ENCODE measurements at regions not wholly inside any gene's neighbourhood (a gene's known extent, or its start where the extent isn't known, plus 50 kb on each side); places are given as distances from the start of the nearest gene placed in this dataset.
"Not testable (repeated sequence)": the region's sequence is repeated elsewhere in the genome, so short reads cannot be mapped to it uniquely, and the experiment has no call there.

DNA sequence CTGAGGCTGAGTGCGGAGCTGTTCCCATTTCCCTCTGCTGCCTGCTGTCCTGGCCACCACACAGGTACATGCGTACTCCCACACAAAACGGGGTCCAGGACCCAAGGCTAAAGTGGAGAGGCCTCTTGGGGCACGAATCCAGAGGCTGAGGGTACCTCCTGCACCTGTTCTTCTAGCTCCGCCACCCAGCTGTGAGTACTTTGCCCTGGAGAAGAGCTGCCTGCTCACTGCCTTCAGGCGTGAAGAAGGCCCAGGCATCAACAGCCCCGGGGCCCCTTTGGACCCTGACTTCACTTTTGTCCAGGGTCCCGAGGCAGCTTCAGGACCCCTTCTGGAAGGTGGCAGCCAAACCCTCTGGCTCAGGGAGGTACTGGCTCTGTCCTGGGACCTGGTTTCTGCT lies 88.6 kb downstream of the HIF1AN start:
- no peaks in the 10 kb centered on the region for H3K9me3 Mint-ChIP-seq
- intact Hi-C loops (cut with micrococcal nuclease) = no loop called here
- no peaks in the 10 kb centered on the region for H3K36me3 Mint-ChIP-seq (ENCODE audit: low read depth)
- H3K27me3 Mint-ChIP-seq (ENCODE audit: low read depth) = peaks cover 45% of the 10 kb centered on the region
- no peak overlapping the region for H3K4me3 Mint-ChIP-seq (ENCODE audit: low read depth)
- no peak overlapping the region for H3K27ac Mint-ChIP-seq
- no peak for DNase-seq (ENCODE audit: low spot score)
- H3K4me1 Mint-ChIP-seq (ENCODE audit: low read depth) = no peaks in the 10 kb centered on the region

DNA sequence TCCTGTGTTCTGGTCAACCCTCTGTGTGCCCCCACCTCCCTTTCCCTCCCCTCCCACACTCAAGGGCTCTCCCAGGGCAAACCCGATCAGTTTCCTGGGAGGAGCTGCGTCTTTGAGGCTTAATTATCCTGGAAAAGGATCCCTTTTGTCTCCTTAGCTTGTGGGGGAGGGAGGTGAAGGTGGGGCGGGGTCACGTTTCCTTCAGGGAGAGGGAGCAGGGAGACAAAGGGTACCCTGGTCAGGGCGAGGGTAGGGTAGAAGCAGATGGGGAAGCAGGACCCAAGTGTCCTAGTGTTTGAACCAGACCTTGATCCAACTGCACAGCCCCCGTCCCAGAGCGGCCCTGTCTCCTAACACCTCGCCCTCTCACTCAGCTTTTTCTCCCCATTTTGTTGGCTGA lies 90.1 kb downstream of the HIF1AN start:
- no peaks in the 10 kb centered on the region for H3K9me3 Mint-ChIP-seq
- no peaks in the 10 kb centered on the region for H3K4me1 Mint-ChIP-seq (ENCODE audit: low read depth)
- intact Hi-C loops (cut with micrococcal nuclease) = no loop called here

DNA sequence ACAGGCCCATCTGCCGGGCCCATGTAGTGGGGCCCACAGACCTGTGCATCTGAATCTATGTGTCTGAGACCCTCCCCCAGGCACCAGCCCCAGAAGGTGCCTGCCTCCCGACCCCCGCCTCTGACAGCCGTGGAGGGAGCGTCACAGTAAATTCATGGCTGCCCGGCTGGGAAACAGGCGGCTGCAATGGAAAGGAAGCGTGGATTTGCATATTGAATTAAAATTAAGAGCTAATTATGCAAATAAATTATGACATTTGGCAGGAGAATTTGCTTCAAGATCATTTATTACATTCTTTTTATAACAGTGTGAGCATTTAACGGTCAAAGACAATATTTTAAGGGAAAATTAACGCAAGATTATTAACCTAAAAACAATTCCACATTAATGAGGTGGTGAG lies 92.3 kb downstream of the HIF1AN start:
- Mint-ChIP-seq H3K27me3 (ENCODE audit: low read depth) (peaks cover 21% of the 10 kb centered on the region), H3K36me3 (ENCODE audit: low read depth) (no peaks in the 10 kb centered on the region), H3K27ac (no peak overlapping the region), H3K4me1 (ENCODE audit: low read depth) (no peaks in the 10 kb centered on the region), H3K9me3 (no peaks in the 10 kb centered on the region), H3K4me3 (ENCODE audit: low read depth) (no peak overlapping the region)
- intact Hi-C loops (cut with micrococcal nuclease) = no loop called here
- DNase-seq (ENCODE audit: low spot score) = no peak

More for the DNA sequence above, 90.1 kb downstream of the HIF1AN start:
- no peak for DNase-seq (ENCODE audit: low spot score)
- Mint-ChIP-seq H3K4me3 (ENCODE audit: low read depth) (no peak overlapping the region), H3K27me3 (ENCODE audit: low read depth) (peaks cover 31% of the 10 kb centered on the region), H3K27ac (no peak overlapping the region), H3K36me3 (ENCODE audit: low read depth) (no peaks in the 10 kb centered on the region)

DNA sequence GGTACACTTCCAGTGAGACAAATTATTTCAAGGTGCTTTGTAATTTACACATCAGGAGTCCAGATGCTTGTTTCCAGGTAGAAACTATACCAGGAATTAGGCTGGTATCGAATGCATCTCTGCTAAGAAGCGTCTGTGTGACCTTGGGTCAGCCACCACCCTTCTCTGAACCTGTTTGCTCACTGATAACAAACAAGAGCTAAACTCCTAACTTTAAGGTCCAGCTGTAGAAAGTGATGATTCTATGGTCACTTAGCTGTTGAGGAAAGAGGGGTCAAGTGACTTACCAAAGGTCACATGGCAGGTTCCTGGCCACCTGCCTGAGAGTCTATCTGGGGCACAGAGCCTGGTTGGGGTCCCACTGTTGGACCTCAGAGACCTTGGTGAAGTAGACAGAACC lies 95.4 kb downstream of the HIF1AN start:
- peaks cover 17% of the 10 kb centered on the region for H3K27me3 Mint-ChIP-seq (ENCODE audit: low read depth)
- intact Hi-C loops (cut with micrococcal nuclease) = no loop called here
- H3K4me1 Mint-ChIP-seq (ENCODE audit: low read depth) = no peaks in the 10 kb centered on the region
- H3K4me3 Mint-ChIP-seq (ENCODE audit: low read depth) = no peak overlapping the region
- DNase-seq (ENCODE audit: low spot score) = no peak
- H3K9me3 Mint-ChIP-seq = no peaks in the 10 kb centered on the region
- H3K36me3 Mint-ChIP-seq (ENCODE audit: low read depth) = no peaks in the 10 kb centered on the region
- no peak overlapping the region for H3K27ac Mint-ChIP-seq

DNA sequence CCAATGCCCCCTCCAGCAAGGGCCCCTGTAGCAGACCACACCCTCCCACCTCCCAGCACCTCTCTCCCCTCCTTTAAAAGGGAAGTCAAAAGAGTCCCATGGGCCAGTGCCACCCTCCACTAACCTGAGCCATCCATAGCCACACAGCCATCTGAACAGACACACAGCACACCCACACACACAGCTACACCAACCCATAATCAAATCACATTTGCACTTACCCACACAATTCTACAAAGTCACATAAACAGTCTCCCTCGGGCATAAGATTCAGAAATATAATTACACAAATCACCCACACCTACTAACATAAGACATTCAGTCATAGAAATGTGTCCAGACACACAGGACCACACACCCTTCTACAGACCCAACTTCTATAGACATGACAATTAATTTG lies 96.3 kb downstream of the HIF1AN start:
- no peak overlapping the region for H3K4me3 Mint-ChIP-seq (ENCODE audit: low read depth)
- no peak overlapping the region for H3K27ac Mint-ChIP-seq
- no peaks in the 10 kb centered on the region for H3K36me3 Mint-ChIP-seq (ENCODE audit: low read depth)
- intact Hi-C loops (cut with micrococcal nuclease) = no loop called here
- DNase-seq (ENCODE audit: low spot score) = no peak
- no peaks in the 10 kb centered on the region for H3K9me3 Mint-ChIP-seq
- no peaks in the 10 kb centered on the region for H3K4me1 Mint-ChIP-seq (ENCODE audit: low read depth)
- peaks cover 12% of the 10 kb centered on the region for H3K27me3 Mint-ChIP-seq (ENCODE audit: low read depth)

DNA sequence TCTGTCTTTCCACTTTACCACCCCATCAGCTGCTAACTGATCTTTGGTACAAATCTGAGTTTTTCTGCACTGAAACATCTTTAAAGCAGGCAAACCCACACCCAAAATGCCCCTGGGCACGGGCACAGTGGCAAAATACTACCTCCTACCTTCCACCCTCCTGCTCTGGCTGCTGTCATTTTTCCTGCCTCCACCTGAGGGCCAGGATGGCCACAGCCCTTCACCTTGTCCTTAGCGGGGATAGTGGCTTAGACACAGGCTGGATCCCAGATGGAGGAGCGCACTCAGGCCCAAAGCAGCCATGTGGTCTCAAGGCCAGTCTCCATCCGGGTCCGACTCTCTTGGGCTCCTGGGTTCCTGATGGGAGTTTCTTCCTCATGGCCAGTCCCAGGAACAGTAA lies 98.3 kb downstream of the HIF1AN start:
- DNase-seq (ENCODE audit: low spot score) = no peak
- Mint-ChIP-seq H3K9me3 (no peaks in the 10 kb centered on the region), H3K36me3 (ENCODE audit: low read depth) (no peaks in the 10 kb centered on the region), H3K27me3 (ENCODE audit: low read depth) (peaks cover 22% of the 10 kb centered on the region), H3K27ac (no peak overlapping the region), H3K4me1 (ENCODE audit: low read depth) (no peaks in the 10 kb centered on the region), H3K4me3 (ENCODE audit: low read depth) (no peak overlapping the region)
- intact Hi-C loops (cut with micrococcal nuclease) = no loop called here

DNA sequence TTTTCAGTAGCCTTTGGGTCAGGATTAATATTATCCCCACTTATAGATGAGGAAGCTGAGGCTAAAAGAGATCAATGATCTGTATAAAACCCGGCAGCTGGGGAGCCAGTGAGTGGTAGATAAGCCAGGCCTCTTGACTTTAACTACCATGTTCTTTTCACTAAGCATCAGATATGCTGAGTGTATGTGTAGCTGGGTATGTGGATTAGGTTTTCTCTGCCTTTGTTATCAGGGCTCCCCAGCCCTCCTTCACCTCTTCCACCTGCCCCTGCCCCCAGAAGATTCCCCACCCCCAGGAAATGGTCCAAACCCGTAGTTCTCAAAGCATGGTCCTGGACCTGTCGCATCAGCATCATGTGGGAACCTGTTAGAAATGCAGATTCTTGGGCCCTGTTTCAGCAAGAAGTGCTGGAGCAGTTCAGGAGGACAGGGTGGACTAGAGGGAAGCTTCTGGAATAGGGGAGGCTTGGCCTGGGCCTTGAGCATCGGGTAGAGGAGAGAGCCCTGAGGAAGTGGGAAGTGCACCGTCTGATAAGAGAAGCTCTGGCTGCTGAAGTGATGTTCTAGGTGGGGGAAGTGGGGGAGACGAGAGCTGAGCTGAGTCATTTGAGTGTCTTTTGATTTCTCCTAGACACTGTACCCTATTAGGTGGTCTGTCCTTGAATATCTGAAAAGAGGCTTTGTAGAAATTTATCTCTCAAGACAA lies 101.3 kb downstream of the HIF1AN start:
- peaks cover 37% of the 10 kb centered on the region for H3K27me3 Mint-ChIP-seq (ENCODE audit: low read depth)
- no peak for DNase-seq (ENCODE audit: low spot score)
- no peak overlapping the region for H3K4me3 Mint-ChIP-seq (ENCODE audit: low read depth)
- no peaks in the 10 kb centered on the region for H3K9me3 Mint-ChIP-seq
- intact Hi-C loops (cut with micrococcal nuclease) = no loop called here
- H3K4me1 Mint-ChIP-seq (ENCODE audit: low read depth) = no peaks in the 10 kb centered on the region
- H3K27ac Mint-ChIP-seq = no peak overlapping the region
- no peaks in the 10 kb centered on the region for H3K36me3 Mint-ChIP-seq (ENCODE audit: low read depth)

DNA sequence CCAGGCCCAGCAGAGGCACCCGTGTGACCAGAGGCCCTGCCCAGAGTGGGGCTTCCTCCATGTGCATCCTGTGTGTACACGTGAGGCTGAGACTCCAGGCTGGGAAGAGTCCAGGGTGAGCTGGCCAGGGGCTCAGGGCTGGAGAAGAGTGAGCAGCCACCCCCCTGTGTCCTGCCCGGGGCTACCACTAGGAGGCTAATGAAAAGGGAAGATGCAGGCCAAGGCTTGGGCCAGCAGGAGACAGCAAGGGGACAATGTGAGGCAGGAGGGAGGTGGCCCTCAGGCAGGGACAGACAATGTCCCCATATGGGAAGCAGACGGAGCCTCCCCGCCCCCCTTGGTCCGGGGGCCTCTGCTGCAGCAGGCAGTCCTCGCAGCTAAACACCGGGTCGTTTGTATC lies 102.0 kb downstream of the HIF1AN start:
- Mint-ChIP-seq H3K4me1 (ENCODE audit: low read depth) (peaks cover 4% of the 10 kb centered on the region), H3K36me3 (ENCODE audit: low read depth) (no peaks in the 10 kb centered on the region), H3K9me3 (no peaks in the 10 kb centered on the region), H3K27ac (no peak overlapping the region), H3K4me3 (ENCODE audit: low read depth) (no peak overlapping the region), H3K27me3 (ENCODE audit: low read depth) (peaks cover 41% of the 10 kb centered on the region)
- intact Hi-C loops (cut with micrococcal nuclease) = no loop called here
- no peak for DNase-seq (ENCODE audit: low spot score)

DNA sequence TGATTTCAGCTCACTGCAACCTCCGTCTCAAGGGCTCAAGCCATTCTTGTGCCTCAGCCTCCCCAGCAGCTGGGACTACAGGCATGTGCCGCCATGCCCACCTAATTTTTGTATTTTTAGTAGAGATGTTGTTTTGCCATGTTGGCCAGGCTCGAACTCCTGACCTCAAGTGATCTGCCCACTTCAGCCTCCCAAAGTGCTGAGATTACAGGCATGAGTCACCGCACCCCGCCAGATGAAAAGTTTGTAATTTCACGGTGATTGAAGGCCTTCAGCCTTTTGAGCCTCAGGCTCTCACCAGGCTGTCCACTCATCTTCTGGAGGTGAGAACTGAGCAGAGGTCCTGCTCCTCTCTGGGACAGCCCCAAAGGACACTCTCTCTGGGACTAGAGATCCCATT lies 103.2 kb downstream of the HIF1AN start:
- DNase-seq (ENCODE audit: low spot score); H3K9me3 Mint-ChIP-seq; H3K4me1 Mint-ChIP-seq (ENCODE audit: low read depth); H3K27ac Mint-ChIP-seq; intact Hi-C loops (cut with micrococcal nuclease); H3K36me3 Mint-ChIP-seq (ENCODE audit: low read depth); H3K4me3 Mint-ChIP-seq (ENCODE audit: low read depth): not testable (repeated sequence)
- peaks cover 39% of the 10 kb centered on the region for H3K27me3 Mint-ChIP-seq (ENCODE audit: low read depth)

DNA sequence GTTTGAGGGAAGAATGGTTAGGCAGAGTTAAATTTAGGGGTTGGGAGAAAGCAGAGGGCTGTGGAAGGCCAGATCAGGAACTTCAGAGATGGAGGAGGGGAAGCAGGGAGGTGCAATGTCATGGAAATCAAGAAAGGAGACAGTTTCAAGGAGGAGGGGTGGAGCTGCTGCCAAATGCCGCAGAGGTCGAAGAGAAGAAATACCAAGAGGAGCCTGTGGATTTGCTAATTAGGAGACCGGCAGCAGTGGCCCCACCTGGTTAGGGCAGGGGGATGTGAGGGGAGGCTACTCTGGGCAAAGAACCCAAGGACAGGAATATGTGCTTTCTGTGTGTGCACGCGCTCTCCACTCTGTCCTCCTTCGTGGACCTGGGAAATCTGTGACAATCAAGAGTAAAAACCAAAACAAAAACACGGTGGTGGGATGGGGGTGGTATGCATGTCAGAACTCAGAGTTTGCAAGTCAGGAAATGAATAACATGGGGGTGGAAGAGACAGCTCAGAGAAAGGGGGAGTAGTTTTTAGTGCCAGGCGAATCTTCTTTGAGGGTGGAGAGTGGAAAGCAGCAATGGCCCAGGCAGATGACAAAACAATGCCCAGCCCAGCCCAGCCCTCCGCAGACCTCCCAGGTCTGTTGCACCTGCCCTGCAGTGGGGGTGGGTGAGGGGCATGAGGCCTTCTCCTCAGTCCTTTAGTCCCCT lies 102.9 kb upstream of the PAX2 start:
- peaks cover 47% of the 10 kb centered on the region for H3K27me3 Mint-ChIP-seq (ENCODE audit: low read depth)
- H3K4me3 Mint-ChIP-seq (ENCODE audit: low read depth) = no peak overlapping the region

DNA sequence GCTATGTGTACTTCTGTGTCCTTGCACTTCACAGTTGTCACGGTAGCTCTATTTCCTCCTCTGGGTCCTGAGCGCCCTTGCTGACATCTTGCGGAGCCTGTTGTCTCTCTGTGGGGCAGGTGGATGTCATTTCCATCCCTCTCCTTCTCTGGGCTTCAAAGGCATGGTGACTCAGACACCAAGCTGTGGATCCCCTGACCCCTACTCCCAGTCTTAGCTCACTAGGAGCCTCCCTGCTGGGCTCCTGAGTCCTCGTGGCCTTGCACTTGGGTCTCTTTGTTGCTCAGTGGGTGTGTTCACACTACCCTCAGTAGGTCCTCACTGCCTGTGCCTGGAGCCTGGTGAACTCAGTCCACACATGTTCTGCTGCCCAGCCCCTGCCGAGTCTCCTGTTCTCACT lies 100.3 kb upstream of the PAX2 start:
- Mint-ChIP-seq H3K9me3 (no peaks in the 10 kb centered on the region), H3K36me3 (ENCODE audit: low read depth) (no peaks in the 10 kb centered on the region), H3K4me1 (ENCODE audit: low read depth) (peaks cover 4% of the 10 kb centered on the region), H3K4me3 (ENCODE audit: low read depth) (no peak overlapping the region), H3K27me3 (ENCODE audit: low read depth) (peaks cover 48% of the 10 kb centered on the region), H3K27ac (no peak overlapping the region)
- intact Hi-C loops (cut with micrococcal nuclease) = no loop called here
- no peak for DNase-seq (ENCODE audit: low spot score)

More for the DNA sequence above, 102.9 kb upstream of the PAX2 start:
- Mint-ChIP-seq H3K9me3 (no peaks in the 10 kb centered on the region), H3K27ac (no peak overlapping the region), H3K36me3 (ENCODE audit: low read depth) (no peaks in the 10 kb centered on the region), H3K4me1 (ENCODE audit: low read depth) (peaks cover 4% of the 10 kb centered on the region)
- intact Hi-C loops (cut with micrococcal nuclease) = no loop called here
- DNase-seq (ENCODE audit: low spot score) = no peak

DNA sequence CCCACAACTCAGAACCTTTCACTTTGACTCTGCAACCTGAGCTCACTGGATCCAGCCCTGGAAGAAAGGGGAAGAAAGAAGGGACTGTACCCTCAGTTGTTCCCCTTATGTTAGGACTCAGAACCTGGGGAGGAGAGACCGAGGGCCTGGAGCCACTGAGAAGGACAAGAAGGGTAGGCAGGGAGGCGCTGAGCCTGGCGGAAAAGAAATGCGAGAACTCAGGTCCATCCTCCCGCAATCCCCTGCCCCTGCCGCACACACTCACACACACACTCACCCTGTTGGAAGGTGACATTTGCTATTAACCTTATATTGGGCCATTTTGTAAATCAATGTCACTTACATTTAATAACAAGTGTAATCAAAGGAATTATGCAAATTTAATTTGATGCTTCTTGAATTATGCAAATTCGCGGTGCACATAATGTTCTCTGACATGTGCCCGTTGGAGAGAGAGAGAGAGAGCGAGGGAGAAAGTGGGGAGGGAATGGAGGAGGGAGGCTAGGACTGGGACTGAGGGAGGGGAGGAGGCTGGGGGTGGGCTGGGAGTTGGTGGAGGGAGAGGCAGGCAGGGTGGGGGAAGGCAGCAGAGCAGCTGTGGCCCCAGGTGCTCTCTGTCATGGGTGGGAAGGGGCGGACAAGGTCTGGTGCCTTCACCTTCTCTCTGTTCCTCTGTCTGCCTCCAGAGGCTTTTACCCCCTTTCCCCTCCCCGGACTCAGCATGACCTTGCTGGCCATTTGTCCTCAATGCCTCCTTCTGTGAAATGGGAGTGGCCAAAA lies 99.6 kb upstream of the PAX2 start:
- no peak overlapping the region for H3K27ac Mint-ChIP-seq
- H3K9me3 Mint-ChIP-seq = no peaks in the 10 kb centered on the region
- no peak overlapping the region for H3K4me3 Mint-ChIP-seq (ENCODE audit: low read depth)
- intact Hi-C loops (cut with micrococcal nuclease) = no loop called here
- no peak for DNase-seq (ENCODE audit: low spot score)
- no peaks in the 10 kb centered on the region for H3K36me3 Mint-ChIP-seq (ENCODE audit: low read depth)
- H3K27me3 Mint-ChIP-seq (ENCODE audit: low read depth) = peaks cover 50% of the 10 kb centered on the region
- peaks cover 4% of the 10 kb centered on the region for H3K4me1 Mint-ChIP-seq (ENCODE audit: low read depth)

DNA sequence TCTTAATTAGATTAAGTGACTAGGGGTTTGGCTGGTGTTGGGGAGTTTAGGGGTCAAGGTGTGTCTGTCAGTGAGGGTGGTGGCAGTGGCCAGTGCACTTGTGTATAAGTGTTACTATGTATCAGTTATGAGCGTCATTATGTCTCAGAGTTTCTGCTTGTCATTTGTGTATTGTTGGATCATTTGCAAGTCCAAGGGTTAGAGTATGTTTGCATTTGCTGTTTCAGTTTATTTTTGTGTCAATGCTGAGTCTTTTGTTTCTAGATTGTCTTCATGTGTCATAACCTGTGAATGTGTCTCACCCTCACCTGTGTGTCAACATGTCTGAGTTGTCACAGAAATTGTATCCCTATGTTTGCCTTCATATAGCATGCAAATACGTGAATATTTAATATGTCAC lies 97.5 kb upstream of the PAX2 start:
- peaks cover 45% of the 10 kb centered on the region for H3K27me3 Mint-ChIP-seq (ENCODE audit: low read depth)
- H3K36me3 Mint-ChIP-seq (ENCODE audit: low read depth) = no peaks in the 10 kb centered on the region
- H3K4me1 Mint-ChIP-seq (ENCODE audit: low read depth) = no peaks in the 10 kb centered on the region
- H3K4me3 Mint-ChIP-seq (ENCODE audit: low read depth) = no peak overlapping the region
- intact Hi-C loops (cut with micrococcal nuclease) = no loop called here
- no peak overlapping the region for H3K27ac Mint-ChIP-seq
- DNase-seq (ENCODE audit: low spot score) = no peak
- peaks cover 3% of the 10 kb centered on the region for H3K9me3 Mint-ChIP-seq
